HG02870 (cell line): ENCODE measurements at regions not wholly inside any gene's neighbourhood (a gene's known extent, or its start where the extent isn't known, plus 50 kb on each side); places are given as distances from the start of the nearest gene placed in this dataset.

Source experiments
- ATAC-seq: cut with Tn5 transposase; IDR thresholded peaks from one replicate; pipeline ENCODE4 v1.9.1; 2021; ENCODE audit warnings: mild to moderate bottlenecking, moderate library complexity; ENCODE audit not compliant: unreplicated experiment

DNA sequence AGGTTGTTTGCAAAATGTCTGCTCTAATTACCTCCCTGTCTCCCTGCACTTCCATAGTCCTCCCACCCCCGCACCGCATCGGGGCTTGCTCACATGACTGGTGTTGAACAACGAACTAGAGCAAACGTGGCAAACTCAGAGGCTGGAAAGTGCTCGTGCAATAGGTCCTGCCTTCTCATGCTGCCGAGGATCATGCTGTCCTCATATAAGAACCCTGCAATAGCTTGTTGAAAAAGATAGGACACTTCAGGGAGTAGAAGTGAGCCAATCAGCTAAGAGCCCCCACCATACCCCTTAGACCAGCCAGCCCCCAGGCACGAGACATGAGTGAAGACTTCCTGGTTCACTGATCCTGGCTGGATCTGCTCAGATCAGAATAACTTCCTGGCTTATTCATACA, 219.2 kb downstream of the C6orf118 start:
- no peak for ATAC-seq

DNA sequence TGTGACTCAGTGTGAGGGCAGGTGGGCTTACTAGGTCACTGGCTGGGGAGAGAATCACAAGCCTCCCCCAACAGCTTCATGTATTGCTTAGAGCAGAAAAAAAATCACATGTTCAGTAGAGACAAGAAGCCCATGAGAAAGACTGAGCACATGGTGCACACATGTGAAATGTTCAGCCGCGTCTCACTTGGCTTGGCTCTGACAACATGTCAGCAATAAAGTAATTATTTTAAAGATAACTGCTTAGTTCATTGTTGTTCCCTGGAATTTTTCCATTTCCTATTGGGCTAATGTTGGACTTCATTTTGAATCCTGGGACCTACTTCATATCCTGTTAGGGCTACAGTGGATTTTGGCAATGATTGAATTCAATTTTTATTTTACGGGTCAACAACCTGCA, 222.6 kb downstream of the C6orf118 start:
- no peak for ATAC-seq

DNA sequence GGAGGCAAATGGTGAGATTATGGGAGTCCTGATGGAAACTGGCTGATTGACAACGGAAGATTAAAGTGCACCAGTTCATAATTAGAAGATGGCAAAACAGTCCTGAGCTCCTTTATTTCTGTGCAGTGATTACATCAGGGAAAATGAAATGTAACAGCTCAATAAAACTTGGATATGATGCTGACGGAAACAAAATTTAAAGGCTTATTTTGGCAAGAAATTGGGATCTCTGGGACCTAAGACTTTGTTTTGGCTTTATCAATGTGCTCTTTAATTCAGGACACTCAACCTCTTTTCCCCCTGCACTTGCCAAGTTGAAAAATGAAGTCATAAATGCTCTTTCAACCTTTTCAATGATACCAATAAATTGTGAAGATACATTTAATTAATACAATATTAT, 226.8 kb downstream of the C6orf118 start:
- no peak for ATAC-seq

DNA sequence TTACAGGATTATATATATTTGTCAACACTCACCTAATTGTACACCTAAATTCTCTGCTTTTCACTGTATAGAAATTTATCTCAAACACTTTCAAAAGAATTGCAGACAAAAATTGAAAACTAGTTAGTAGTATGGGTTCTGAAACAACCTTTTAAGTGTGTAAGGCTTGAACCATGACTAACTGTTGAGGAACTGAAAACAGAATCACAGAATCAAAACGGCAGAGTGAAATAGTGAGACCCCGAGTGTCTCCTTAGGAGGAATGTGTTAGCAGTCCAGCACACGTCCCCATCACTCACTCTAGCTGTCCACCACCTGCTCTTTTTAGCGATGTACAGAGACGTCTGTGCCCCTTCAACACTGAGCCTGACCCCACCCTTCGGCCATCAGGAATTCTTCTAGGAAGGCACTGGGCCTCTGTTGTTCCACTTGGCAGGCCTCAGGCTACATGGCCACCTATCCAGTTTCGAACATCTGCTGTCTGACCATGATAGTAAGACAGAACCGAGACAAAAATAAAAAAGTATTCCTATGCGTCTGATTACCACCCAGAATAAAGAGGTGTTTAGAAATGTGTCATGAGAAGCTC, 227.4 kb downstream of the C6orf118 start:
- ATAC-seq: no peak

DNA sequence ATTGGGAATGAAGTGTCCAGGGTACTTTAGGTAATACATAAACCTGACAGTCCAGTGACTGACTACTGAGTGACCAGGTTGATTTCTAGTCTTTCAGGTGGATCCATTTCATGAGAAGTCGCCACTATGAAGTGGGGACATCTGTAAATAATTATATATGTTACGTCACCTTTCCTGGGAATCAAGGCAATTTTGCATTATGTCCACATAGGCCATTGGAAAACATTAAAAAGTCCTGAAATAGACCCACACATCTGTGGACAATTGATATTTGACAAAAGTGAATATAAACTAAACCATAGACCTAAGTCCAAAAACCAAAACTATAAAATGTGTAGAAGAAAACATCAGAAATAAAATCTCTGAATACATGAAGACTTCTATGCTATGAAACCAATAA, 231.5 kb downstream of the C6orf118 start:
- no peak for ATAC-seq

DNA sequence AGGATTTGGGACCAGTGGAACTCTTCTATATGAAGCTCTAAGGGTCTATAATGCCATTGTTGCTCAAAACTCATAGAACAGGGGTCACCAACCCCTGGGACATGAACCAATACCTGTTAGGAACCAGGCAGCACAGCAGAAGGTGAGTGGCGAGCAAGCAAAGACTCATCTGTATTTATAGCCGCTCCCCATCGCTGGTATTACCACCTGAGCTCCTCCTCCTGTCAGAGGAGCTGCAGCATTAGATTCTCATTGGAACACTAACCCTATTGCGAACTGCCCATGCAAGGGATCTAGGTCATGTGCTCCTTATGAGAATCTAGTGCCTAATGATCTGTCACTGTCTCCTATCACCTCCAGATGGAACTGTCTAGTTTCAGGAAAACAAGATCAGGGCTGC, 237.5 kb downstream of the C6orf118 start:
- ATAC-seq: no peak

DNA sequence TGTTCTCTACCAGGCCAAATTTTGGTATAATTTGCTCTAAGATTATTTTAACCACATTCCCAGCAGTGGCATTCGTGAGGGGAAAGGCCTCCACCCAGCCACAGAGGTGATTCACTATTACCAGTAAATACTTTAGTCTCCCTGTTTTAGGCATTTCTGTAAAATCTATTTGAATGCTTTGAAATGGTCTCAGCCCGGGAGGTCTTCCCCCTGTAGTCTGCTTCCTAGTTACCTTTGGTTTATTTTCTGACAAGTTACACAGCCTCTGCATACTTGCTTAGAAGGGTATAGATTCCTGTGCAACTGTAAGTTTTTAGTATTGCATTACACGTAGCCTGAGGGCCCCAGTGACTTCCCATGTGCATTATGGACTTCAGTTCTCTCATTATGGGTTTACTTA, 248.7 kb downstream of the C6orf118 start:
- no peak for ATAC-seq

DNA sequence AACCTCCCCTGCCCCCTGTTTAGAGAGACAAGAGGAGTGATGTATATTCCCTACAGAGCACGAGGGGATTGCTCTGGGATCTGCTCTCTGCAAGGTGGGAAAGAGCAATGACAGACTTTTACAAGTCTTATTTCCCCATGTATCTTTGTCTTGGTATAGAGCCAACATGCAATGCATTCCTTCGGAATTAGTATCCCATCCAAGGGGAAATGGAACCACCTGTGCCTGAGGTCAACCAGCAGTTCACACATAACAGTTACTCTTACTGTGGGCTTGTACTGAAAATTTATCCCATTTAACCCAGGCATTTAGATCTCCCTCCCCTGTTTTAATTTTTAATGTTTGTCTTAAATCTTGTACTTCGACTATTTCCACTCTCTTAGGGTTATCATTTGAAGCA, 250.4 kb downstream of the C6orf118 start:
- ATAC-seq: no peak

DNA sequence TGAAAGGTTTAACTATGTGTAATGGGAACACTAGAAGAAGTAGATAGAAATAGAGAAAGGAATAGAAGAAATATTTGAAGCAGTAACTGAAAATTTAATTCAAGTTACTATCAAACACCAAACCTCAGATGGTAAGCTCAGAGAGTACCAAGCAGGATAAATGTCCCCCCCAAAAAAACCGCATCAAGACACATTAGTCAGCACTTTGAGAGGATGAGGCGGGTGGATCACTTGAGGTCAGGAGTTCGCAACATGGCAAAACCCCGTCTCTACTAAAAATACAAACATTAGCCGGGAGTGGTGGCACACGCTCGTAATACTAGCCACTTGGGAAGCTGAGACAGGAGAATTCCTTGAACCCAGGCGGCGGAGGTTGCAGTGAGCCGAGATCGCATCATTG, 253.1 kb downstream of the C6orf118 start:
- no peak for ATAC-seq

DNA sequence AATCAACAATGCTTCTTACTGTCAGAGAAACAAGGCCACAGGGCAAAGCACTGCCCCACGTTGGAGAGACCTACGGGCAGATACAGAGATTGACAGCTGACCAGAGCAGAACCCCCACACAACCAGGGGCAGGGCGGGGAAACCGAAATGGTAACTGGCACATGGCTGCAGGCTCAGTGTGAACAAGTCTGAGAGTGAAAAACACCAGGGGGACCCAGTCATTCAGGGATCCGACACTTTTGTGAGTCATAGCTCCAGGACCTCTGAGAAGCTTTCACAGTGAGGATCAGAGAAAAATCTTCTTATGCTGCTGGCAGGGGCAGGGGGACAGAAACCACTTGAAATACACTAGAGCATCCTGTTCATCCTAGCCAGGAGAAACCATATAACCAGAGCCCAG, 254.2 kb downstream of the C6orf118 start:
- no peak for ATAC-seq

DNA sequence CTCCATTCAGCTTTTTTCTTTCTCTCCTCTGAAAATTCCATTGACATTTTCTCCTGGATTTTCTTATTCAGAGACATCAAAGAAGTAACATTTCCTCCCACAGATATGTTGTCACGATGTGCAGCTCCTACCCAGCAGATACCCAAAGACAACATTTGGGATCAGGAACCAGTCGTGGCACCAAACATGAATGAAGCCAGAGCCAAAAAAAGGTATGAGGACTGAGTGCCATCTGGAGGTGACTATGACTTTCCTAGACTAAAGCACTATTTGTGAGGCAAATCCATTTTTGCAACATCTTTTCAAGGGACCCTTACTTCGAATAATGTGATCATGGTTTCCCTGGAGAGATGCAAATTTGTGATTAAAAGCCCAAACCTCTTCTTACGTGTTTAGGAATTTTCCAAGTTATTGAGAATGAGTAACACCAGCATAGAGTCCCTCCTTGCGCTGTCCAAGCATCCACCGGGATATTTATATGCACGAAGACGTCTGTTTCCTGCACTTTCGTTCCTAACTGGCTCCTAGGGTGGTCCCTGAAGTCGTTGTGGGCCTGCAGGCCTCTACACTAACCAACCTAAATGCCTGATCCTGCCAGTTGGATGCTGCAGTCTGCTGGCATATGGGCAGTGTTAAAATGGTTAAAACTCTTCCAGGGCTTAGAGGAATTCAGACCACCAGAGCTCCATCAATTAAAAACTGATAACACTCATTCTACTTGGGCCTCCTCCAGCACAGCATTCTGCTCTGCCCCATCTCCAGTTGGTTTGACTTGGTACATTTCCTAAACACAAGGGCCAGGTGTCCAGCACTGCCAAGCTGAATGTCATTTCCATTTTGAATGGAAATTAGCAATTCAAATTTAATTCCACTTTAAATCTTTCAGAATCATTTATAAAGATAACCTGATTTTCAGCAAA, 256.6 kb downstream of the C6orf118 start:
- no peak for ATAC-seq

DNA sequence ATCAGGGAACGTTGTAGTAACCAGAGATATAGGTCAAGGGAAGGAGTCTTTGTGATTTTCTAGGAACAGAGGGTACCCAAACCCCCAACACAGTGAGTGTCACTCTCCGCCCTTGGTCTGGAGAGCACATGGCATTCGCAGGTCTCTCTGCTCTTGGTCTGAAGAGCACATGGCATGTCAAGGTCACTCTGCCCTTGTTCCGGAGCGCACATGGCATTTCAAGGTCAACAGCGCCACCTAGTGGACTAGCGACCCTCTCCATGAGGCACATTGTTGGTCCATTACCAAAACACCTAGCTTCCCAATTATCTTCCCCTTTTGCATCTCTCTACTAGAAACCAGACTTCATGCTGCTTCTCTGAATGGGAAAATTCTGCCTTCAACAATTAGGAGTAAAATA, 260.0 kb downstream of the C6orf118 start:
- ATAC-seq: no peak

DNA sequence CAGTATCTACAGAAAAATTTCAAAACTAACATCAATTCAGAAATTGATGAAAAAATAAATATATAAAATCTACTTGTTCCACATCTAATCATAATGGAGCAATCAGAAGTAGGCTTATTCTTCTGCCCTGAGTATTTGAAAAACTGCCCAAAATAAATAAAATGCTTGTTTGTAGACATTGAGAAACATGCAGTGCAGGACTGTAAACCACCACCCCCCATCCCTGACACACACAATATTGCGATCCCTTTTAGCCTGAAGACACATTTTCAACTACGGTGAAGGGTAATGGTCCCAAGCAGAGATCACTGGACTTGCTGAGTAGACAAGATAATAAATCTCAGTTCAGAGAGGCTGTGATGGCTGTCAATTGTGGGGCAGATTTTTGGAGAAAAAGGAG, 261.5 kb downstream of the C6orf118 start:
- ATAC-seq: no peak

DNA sequence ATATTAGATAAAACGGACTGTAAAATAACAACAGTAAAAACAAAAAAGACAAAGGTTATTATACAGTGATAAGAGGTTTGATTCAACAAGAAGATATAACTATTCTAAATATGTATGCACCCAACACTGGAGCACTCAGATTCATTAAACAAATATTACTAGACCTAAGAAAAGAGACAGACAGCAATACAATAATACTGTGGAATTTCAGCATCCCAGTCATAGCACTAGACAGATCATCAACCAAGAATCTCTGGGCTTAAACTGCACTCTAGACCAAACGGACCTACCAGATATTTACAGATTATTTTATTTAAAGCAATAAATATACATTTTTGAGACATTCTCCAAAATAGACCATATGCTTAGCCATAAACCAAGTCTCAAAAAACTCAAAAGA, 263.8 kb downstream of the C6orf118 start:
- no peak for ATAC-seq

DNA sequence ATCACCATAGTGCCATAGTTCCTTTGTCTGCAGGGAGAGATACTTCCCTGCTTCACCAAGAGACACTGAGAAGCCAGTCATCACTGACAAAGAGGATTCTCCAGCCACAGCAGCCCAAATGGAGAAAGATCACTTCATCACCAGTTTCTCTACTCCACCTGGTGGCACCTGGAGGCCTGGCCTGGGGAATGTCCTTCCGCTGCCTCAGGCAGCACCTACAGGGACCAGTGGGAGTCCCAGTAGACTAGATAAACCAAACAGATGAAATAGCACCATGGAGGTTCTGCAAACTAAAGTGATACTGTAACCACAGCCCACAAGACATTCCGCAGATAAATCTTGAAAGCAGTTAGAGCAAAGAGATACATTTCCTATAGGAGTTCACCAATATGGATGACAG, 266.5 kb downstream of the C6orf118 start:
- no peak for ATAC-seq

DNA sequence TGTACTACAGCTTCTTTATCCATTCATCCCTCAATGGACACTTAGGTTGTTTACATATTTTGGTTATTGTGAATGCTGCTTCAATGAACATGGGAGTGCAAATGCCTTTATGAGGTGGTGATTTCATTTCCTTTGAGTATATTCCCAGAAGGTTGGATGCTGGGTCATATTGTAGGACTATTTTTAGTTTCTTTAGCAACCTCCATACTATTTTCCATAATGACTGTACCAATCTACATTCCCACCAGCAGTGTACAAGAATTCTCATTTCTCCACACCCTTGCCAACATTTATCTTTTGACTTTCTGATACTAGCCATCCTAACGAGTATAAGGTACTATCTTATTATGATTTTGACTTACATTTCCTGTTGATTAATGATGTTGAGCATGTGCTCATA, 269.0 kb downstream of the C6orf118 start:
- no peak for ATAC-seq

DNA sequence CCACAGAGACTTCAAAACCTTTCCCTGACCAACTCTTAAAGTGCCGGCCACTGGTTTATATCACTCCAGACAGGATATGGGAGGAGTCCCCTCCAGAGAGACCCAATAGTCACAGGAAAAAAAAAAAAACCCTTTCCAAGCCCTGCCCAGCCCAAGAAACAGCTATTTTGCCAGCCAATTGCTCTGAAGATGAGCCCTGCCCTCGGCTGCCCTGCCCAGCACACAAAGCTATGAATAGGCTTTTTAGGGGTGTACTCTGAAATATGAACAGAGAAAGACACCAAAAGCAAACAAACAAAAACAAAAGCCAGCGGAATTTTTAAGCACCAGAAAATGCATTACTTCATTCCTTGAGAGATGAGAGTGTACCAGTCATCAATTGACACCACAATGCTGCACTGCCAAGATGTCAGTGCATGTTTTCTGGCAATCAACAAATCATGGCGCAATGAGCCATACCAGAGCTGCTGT, 275.1 kb downstream of the C6orf118 start:
- ATAC-seq: no peak

DNA sequence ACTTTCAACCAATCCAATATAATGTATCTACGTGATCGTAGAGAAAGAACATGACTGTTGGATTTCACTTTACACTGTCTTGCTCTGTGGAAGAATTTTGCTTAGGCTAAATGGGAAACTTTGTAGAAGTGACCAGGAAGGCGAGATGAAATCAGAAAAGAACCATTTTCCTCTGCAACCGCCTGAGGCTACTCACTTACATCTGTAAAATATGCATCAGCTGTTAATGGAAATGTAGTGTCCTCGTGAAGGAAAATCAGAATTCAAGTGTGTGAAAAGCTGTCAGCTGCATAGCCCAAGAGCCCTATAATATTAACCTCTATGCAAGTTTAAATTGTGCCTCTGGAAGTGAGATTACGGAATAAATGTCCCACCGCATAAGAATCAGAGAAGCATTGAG, 277.9 kb downstream of the C6orf118 start:
- ATAC-seq: no peak

DNA sequence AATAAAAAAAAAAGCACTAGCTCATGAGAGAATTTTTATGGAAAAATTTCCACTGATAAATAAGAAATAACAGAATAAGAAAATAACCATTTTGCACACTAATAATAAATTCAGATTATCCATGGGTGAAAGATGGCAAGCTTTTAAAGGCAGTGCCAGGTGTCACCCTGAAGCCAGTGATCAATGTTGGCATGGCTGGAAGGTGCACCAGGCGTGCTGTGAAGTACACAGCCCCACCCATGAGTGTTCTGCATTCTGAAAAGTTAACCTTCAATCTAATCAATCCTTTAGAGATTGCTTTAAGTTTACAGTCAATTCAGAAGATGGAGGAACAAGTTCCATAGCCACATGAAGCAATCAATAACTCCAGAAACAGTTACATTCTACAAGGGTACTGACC, 284.4 kb downstream of the C6orf118 start:
- no peak for ATAC-seq

DNA sequence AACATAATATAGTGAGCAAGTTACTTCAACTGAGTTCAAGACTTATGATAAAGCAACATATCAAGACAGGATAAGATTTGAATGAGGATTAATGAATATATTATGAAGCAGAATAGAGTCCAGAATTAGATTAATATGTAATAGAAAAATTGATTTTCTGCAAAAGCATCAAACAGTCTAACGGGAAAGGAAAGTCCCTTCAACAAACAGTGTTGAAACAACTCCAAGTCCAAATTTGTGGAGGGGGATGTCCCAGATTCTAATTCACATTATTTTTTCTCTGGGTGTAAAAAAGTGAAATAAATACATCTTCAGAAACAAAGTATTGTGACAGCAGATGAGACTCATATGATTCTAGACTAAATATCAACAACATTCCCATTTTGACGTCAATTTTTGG, 289.7 kb downstream of the C6orf118 start:
- ATAC-seq: no peak

DNA sequence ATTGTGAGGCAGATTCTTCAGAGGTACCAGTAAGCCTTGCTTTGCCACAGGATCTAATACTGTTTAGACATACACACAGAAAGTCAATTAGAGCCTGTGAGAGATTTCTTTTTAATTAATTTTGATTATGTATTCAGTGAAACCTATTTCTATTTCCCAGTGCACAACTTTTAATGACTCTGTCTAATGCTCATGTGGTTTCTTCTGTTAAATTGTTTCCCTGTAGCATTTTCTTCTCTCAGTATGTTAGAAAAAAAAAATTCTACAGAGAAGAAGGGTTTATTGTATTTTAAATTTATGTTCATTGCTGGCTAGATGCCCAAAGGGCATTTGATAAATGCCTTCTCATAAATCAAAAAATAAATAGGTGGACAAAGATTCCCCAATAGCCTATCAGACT, 293.7 kb downstream of the C6orf118 start:
- no peak for ATAC-seq

DNA sequence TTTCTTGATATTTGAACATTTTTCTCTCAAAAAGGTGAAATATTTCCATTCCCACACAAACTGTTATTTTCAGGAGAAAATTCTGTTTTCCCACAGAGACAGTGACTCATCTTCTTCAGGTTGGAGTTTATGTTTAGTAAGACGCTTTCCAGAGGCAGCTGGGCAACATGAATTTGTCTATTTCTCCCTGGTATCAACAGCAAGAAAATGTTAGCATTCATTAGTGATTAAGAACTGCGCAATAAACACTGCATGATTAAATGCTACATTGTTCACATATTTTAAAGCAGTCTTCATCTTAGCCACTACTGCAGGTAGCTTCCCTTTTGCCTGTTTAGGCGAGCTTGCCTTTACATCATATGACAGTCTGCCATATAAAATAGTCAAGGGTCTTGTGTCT, 295.7 kb downstream of the C6orf118 start:
- ATAC-seq: no peak

DNA sequence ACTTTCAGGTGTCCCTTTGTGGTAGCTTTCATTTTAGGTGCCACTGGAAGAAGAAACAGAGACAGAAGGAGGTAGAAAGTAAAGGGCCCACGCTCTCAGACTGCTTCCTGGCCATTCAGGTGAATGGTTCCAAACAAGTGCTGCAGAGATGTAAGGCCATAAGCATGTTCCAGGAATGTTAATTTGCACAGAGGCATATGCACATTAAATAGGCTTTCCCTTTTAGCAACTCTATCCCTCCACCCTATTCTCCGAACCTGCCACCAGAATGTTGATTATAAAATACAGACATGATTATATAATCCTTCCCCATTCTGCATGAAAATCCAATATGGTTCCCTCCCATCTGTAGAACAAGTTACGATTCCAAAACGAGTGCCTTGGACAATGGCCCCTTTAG, 297.2 kb downstream of the C6orf118 start:
- ATAC-seq: no peak
